Thoracic aorta (tissue), 2 donors: ENCODE measurements at regions not wholly inside any gene's neighbourhood (a gene's known extent, or its start where the extent isn't known, plus 50 kb on each side); places are given as distances from the start of the nearest gene placed in this dataset.

Experiments
- ATAC-seq: fragments of 150-250 bp; one replicate; pipeline ENCODE4 v1.8.0; 2017; ENCODE audit warnings: low read depth; ENCODE audit not compliant: insufficient number of reproducible peaks, low FRiP score
- DNase-seq: peaks from one replicate; pipeline ENCODE4 v3.0.0-alpha.2; 2020; ENCODE audit warnings: low spot score
- H3K27ac ChIP-seq, 2 donors: fragments of 200-600 bp; sonication (generic); 1 replicate in 1 of 2; 2 replicates in 1 of 2; pipeline ENCODE4 v1.5.1; 2016; ENCODE audit warnings: mild to moderate bottlenecking in 2 of 2, moderate library complexity in 2 of 2
- H3K27me3 ChIP-seq: fragments of 200-600 bp; sonication (generic); replicated peaks from 2 replicates; pipeline ENCODE4 v1.6.0; 2016; ENCODE audit warnings: mild to moderate bottlenecking; ENCODE audit not compliant: insufficient read depth
- H3K36me3 ChIP-seq: fragments of 200-600 bp; sonication (generic); one replicate; pipeline ENCODE4 v1.5.1; 2016
- H3K4me1 ChIP-seq, 2 donors: fragments of 200-600 bp; sonication (generic); 1 replicate in 1 of 2; 2 replicates in 1 of 2; pipeline versions ENCODE4 v1.5.1 to v1.6.0; 2016; ENCODE audit warnings: low read depth in 2 of 2, mild to moderate bottlenecking in 1 of 2; ENCODE audit not compliant: control insufficient read depth in 1 of 2
- H3K4me3 ChIP-seq: fragments of 200-600 bp; sonication (generic); 2 replicates; pipeline ENCODE4 v1.5.1; 2016; ENCODE audit warnings: mild to moderate bottlenecking
- H3K9me3 ChIP-seq: fragments of 200-600 bp; sonication (generic); 2 replicates; pipeline ENCODE4 v1.5.1; 2016
- TF ChIP-seq, protein P1 (sequence below): fragments of 200-600 bp; sonication (generic); IDR thresholded peaks from one replicate; pipeline ENCODE4 v1.5.1; 2019; ENCODE audit warnings: antibody characterized with exemption

DNA sequence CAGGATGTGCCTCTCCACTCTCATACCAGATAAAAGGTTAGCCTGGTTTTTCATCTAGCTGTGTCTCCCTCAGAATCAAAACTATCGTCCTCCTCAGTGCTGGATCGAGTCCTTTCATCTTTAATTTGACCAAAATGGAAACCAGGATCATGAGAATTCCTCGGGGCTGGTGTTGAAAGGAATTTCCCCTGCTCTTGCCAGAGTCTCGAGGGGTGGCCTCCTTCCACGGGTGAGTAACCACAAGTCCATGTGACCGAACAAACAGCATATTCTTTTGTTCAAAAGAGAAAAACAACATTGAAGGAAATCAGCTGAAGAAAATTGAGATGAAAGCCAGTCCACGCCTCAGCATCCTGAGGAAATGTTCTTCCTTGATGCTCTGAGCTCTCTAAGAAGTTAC is 165.9 kb upstream of the CDYL start:
- DNase-seq (no peak), ATAC-seq (no peak)
- Histone ChIP-seq H3K4me3 (no peak overlapping the region), H3K27ac (peak overlapping the region in 1 of 2 donors; percentile 9), H3K27me3 (no peaks in the 10 kb centered on the region), H3K9me3 (no peaks in the 10 kb centered on the region), H3K36me3 (no peaks in the 10 kb centered on the region), H3K4me1 (peaks cover 14 to 59% of the 10 kb centered on the region in 2 donors)
- TF ChIP-seq, protein P1, sequence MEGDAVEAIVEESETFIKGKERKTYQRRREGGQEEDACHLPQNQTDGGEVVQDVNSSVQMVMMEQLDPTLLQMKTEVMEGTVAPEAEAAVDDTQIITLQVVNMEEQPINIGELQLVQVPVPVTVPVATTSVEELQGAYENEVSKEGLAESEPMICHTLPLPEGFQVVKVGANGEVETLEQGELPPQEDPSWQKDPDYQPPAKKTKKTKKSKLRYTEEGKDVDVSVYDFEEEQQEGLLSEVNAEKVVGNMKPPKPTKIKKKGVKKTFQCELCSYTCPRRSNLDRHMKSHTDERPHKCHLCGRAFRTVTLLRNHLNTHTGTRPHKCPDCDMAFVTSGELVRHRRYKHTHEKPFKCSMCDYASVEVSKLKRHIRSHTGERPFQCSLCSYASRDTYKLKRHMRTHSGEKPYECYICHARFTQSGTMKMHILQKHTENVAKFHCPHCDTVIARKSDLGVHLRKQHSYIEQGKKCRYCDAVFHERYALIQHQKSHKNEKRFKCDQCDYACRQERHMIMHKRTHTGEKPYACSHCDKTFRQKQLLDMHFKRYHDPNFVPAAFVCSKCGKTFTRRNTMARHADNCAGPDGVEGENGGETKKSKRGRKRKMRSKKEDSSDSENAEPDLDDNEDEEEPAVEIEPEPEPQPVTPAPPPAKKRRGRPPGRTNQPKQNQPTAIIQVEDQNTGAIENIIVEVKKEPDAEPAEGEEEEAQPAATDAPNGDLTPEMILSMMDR: no peak

DNA sequence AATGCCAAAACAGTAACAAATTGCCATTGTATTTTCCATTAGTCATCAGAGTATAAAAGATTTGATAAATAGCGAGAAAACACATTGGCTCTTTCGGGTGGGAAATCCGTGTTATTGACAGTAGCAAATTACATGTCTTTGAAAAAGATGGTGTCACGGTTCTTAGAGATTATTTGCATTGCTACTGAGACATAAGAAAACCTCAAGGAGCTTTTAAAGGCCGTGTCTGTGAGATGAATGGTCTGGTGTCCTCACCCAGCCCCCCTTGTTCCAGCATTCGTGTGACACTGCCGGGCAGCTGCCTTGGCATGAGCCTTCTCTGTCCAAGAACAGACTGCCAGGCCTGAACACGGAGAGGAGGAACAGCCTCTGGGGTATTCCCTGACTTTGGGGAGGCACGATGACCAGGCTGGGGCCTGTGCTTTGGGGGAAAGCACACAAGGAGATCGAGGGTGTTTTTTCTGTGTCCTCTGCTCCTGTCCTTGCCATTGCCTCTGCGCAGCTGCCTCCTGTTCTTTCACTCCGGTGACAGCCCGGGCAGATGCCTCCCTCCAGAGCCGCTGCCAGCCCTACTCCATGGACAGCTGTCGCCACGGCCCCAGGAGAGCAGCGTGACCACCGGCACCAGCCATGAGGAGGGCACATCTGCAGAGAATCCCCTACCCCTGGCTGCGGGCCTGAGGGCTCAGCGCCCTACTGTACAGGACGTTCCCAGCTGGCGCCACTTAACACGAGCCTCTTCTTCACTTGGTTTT is 167.7 kb upstream of the CDYL start:
- Histone ChIP-seq H3K4me1 (peaks cover 14 to 58% of the 10 kb centered on the region in 2 donors), H3K27me3 (no peaks in the 10 kb centered on the region), H3K9me3 (no peaks in the 10 kb centered on the region), H3K36me3 (no peaks in the 10 kb centered on the region), H3K4me3 (no peak overlapping the region), H3K27ac (no peak overlapping the region)
- TF ChIP-seq, protein P1: no peak
- no peak for DNase-seq
- no peak for ATAC-seq

DNA sequence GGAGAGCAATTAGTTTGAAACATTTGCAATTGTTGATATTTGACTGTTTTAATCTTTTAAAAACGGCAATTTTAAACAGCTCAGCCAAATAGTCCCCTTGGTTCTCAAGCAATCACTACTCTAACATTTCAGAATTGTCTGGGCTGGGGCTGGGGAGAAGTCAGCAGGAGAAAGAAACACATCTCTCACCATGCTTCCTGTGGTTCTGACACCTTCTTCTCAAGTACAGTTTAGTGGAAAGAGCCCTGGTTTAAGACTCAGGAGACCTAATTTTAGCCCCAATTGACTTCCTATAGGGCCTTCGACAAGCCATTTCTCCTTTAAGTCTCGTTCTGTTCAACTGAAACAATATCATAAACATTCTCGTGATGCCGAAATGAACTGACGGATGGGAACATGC is 168.4 kb upstream of the CDYL start:
- Histone ChIP-seq H3K4me3 (peak overlapping the region; percentile 61), H3K9me3 (no peaks in the 10 kb centered on the region), H3K36me3 (no peaks in the 10 kb centered on the region), H3K4me1 (peaks cover 11 to 51% of the 10 kb centered on the region in 2 donors), H3K27ac (peak overlapping the region; percentile 15 to 49), H3K27me3 (no peaks in the 10 kb centered on the region)
- TF ChIP-seq, protein P1: no peak
- no peak for ATAC-seq
- DNase-seq: no peak

DNA sequence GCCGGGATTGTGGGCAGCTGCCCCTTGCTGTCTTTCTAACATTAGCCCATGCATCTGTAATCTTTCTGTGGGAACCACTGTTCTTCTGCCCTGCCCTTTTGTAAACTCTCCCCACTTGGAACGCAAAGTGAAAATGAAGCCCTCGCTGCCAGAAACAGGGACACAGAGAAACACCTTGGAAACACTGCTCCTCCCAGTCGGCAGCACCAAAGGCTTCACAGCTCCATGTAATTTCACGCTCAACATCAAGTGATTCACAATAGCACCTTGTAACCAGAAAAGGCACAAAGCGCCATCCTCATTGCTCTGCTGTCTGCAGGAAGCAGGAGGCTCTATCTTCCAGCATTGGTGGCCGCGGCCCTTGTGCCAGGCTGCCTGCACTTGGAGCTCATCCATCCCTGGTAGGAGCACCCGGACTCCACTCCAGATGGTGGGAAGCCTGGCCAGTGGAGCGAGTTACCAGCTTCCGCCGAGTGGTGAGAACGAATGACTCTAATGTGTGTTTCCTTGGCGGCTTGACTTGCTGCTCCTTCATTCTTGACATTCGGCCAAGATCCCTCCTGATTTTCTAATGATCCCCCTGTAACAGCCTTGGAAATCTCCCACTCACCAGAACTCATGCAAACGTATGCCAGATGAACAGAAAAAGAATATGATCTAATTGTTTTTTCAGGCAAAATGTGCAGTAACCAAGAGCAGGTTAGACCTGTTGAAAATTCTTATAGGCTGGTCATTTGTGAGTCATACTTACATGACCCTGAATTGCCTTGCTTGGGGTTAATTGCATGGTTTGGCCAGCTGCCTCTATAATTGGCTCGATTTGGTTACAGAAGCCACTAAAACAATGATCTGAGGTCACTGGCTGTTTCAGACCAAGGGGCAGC is 169.1 kb upstream of the CDYL start:
- peak overlapping the region; percentile 15 to 49 for H3K27ac ChIP-seq
- H3K4me3 ChIP-seq: peak overlapping the region; percentile 61
- TF ChIP-seq, protein P1: no peak
- no peaks in the 10 kb centered on the region for H3K36me3 ChIP-seq
- H3K9me3 ChIP-seq: no peaks in the 10 kb centered on the region
- H3K27me3 ChIP-seq: no peaks in the 10 kb centered on the region
- DNase-seq (no peak), ATAC-seq (peak; percentile 72)
- peaks cover 9 to 43% of the 10 kb centered on the region in 2 donors for H3K4me1 ChIP-seq

DNA sequence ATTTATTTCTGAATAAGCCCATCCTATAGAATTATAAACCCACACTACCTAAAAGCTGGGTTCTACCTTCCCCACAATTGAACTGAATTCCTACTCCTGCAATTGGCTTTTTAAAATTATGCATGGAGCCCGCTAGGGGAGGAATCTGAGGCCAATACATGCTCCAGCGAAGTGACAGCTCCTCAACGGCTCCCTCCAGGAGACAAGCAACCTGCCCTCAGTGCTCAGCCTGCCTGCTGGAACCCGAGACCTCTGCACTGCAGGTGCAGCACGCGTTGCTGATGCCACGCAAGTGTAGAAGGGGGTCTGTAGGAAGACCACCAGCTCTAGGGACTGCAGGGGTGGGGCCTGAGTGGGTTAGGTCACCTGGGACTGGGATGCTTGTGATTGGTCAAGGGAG is 170.2 kb upstream of the CDYL start:
- Histone ChIP-seq H3K9me3 (no peaks in the 10 kb centered on the region), H3K4me3 (no peak overlapping the region), H3K4me1 (peaks cover 4 to 33% of the 10 kb centered on the region in 2 donors), H3K27ac (no peak overlapping the region), H3K36me3 (no peaks in the 10 kb centered on the region), H3K27me3 (no peaks in the 10 kb centered on the region)
- ATAC-seq: no peak
- no peak for DNase-seq
- TF ChIP-seq, protein P1: no peak
